GM12878 (cell line): ENCODE measurements at regions not wholly inside any gene's neighbourhood (a gene's known extent, or its start where the extent isn't known, plus 50 kb on each side); places are given as distances from the start of the nearest gene placed in this dataset.

Experiments
- ATAC-seq: fragments of 200-7000 bp; cut with Tn5 transposase; 3 replicates; pipeline ENCODE4 v1.9.1; 2020; ENCODE audit warnings: mild to moderate bottlenecking, moderate library complexity
- BruUV-seq: library from RNA; stranded (reverse); fragments of 400-500 nt; replicated peaks from 2 replicates; lab custom pipeline; 2021; lab: Mats Ljungman, UMichigan
- CTCF ChIA-PET: fragments of 300-600 bp; sonication (Branson Sonifier 250); formaldehyde crosslinking; extraction: SDS; loops from one replicate; lab custom pipeline; 2021; ENCODE audit warnings: inconsistent platforms; lab: Yijun Ruan, JAX
- POLR2A ChIA-PET: fragments of 350-600 bp; formaldehyde crosslinking; extraction: SDS; loops from one replicate; lab custom pipeline; 2021; ENCODE audit warnings: inconsistent platforms; lab: Charles Lee
- RAD21 ChIA-PET: fragments of 300-600 bp; sonication (Branson Sonifier 250); formaldehyde crosslinking; loops from one replicate; lab custom pipeline; 2023; ENCODE audit warnings: antibody characterized with exemption; ENCODE audit not compliant: unreplicated experiment; lab: Charles Lee
- SMC1A ChIA-PET: fragments of 300-600 bp; sonication (Branson Sonifier 250); formaldehyde crosslinking; loops from one replicate; lab custom pipeline; 2023; ENCODE audit not compliant: unreplicated experiment, uncharacterized antibody; lab: Charles Lee
- DNase-seq: peaks from one replicate; pipeline ENCODE4 v3.0.0-alpha.2; 2011; ENCODE audit warnings: low read depth, low spot score
- FAIRE-seq: peaks from 3 replicates; lab custom pipeline; 2011; peaks lifted over from hg19 to GRCh38; lab: Jason Lieb, UNC
- H2AFZ ChIP-seq: 2 replicates; pipeline ENCODE4 v1.6.0; 2011; ENCODE audit warnings: low read depth, low read length, control low read depth; ENCODE audit not compliant: control insufficient read depth
- H3K27ac ChIP-seq: 2 replicates; pipeline ENCODE4 v1.5.1; 2011; ENCODE audit warnings: control low read depth; ENCODE audit not compliant: control insufficient read depth, insufficient read depth
- H3K27me3 ChIP-seq, 2 experiments: replicated peaks in 1 of 2; 2 replicates each; pipeline versions ENCODE4 v1.6.0 to v1.6.1; 2011; ENCODE audit warnings: low read length in 1 of 2; ENCODE audit not compliant: control insufficient read depth in 2 of 2, insufficient read depth in 2 of 2
- H3K36me3 ChIP-seq, 2 experiments: 2 replicates each; pipeline ENCODE4 v1.5.1; 2011; ENCODE audit warnings: low read length in 1 of 2; ENCODE audit not compliant: control insufficient read depth in 2 of 2, insufficient read depth in 2 of 2
- H3K4me1 ChIP-seq: 2 replicates; pipeline ENCODE4 v1.6.1; 2011; ENCODE audit warnings: mild to moderate bottlenecking, low read length, moderate library complexity, mixed read lengths; ENCODE audit not compliant: control insufficient read depth, insufficient read depth
- H3K4me2 ChIP-seq: 2 replicates; pipeline ENCODE4 v1.6.0; 2011; ENCODE audit warnings: control low read depth; ENCODE audit not compliant: control insufficient read depth, insufficient read depth
- H3K4me3 ChIP-seq: fragments of 200-600 bp; sonication (generic); 2 replicates; pipeline ENCODE4 v1.5.1; 2016
- H3K79me2 ChIP-seq: 2 replicates; pipeline ENCODE4 v1.6.0; 2011; ENCODE audit warnings: low read length; ENCODE audit not compliant: control insufficient read depth, insufficient read depth
- H3K9ac ChIP-seq: 2 replicates; pipeline ENCODE4 v1.8.0; 2011; ENCODE audit warnings: low read length, control low read depth, mixed read lengths; ENCODE audit not compliant: control insufficient read depth, insufficient read depth
- H3K9me3 ChIP-seq: replicated peaks from 3 replicates; pipeline ENCODE4 v1.5.1; 2011; ENCODE audit warnings: mild to moderate bottlenecking, low read length; ENCODE audit not compliant: control insufficient read depth, insufficient read depth
- H4K20me1 ChIP-seq: 2 replicates; pipeline ENCODE4 v1.6.0; 2011; ENCODE audit not compliant: control insufficient read depth, insufficient read depth
- SREBF2 ChIP-seq: IDR thresholded peaks from 2 replicates; pipeline ENCODE4 v1.6.1; 2012; ENCODE audit warnings: mild to moderate bottlenecking, low read length
- STAT3 ChIP-seq: IDR thresholded peaks from 2 replicates; pipeline ENCODE4 v1.6.1; 2011; ENCODE audit warnings: low read depth, low read length, improper control_type of control experiment
- WGBS: methylation state at CpG from one replicate; pipeline ENCODE4 v1.1.6; 2016; ENCODE audit warnings: low lambda C conversion rate; ENCODE audit not compliant: insufficient replicate concordance, insufficient coverage; ENCODE audit errors: missing lambda C conversion rate; 5-methylcytosine and 5-hydroxymethylcytosine counted together
- in situ Hi-C: fragments of 300-500 bp; cut with MboI; formaldehyde crosslinking; loops from 9 replicates; pipeline ENCODE4 v1.14.3; 2018; ENCODE audit warnings: mixed read lengths
- intact Hi-C: fragments of 100-400 bp; cut with micrococcal nuclease; formaldehyde crosslinking; loops from one replicate; pipeline ENCODE4 v1.14.2; 2022; ENCODE audit not compliant: unreplicated experiment
- TF ChIP-seq, protein P1 (sequence below): IDR thresholded peaks from 2 replicates; pipeline ENCODE4 v1.6.1; 2011; ENCODE audit warnings: low read depth, low read length, improper control_type of control experiment, borderline replicate concordance
- TF ChIP-seq, protein P2 (sequence below): IDR thresholded peaks from 2 replicates; pipeline ENCODE4 v1.6.1; 2011; ENCODE audit warnings: borderline replicate concordance, low read depth, mild to moderate bottlenecking, moderate library complexity, low read length; ENCODE audit not compliant: insufficient read depth, poor library complexity, severe bottlenecking
- TF ChIP-seq, protein P3 (sequence below): IDR thresholded peaks from 2 replicates; pipeline ENCODE4 v1.6.1; 2011; ENCODE audit warnings: low read depth, mild to moderate bottlenecking, low read length, moderate library complexity, borderline replicate concordance; ENCODE audit errors: extremely low read depth

- no peak overlapping the region for H3K9ac ChIP-seq
- ChIA-PET RAD21 (no interaction called here), SMC1A (no interaction called here), POLR2A (interaction anchor here (0.6 kb wide), 1 partner anchor 214 kb away, joined by 4 read pairs; no protein-coding TSS in a partner anchor), CTCF (no interaction called here)
- ATAC-seq (no peak), DNase-seq (no peak), FAIRE-seq (no peak)
- H4K20me1 ChIP-seq = no peaks in the 10 kb centered on the region
- H3K9me3 ChIP-seq = no peaks in the 10 kb centered on the region
- H3K27ac ChIP-seq = no peak overlapping the region
- in situ Hi-C loops = no loop called here
- 27% methylated on average over 3 of the region's 3 CpGs for WGBS
- H3K4me2 ChIP-seq = no peak overlapping the region
- no peaks in the 10 kb centered on the region for H3K79me2 ChIP-seq
- no peaks in the 10 kb centered on the region for H3K36me3 ChIP-seq
- no peak for TF ChIP-seq STAT3
- TF ChIP-seq, protein P1, sequence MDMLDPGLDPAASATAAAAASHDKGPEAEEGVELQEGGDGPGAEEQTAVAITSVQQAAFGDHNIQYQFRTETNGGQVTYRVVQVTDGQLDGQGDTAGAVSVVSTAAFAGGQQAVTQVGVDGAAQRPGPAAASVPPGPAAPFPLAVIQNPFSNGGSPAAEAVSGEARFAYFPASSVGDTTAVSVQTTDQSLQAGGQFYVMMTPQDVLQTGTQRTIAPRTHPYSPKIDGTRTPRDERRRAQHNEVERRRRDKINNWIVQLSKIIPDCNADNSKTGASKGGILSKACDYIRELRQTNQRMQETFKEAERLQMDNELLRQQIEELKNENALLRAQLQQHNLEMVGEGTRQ = no peak
- no peak overlapping the region for H2AFZ ChIP-seq
- intact Hi-C loops = no loop called here
- H3K4me1 ChIP-seq = no peaks in the 10 kb centered on the region
- no peaks in the 10 kb centered on the region for H3K27me3 ChIP-seq
- H3K4me3 ChIP-seq = no peak overlapping the region
- no TSS peak for BruUV-seq
These were observed 213.2 kb downstream of the SMAD2 start for GRCh38 chr18:47717257-47717656.

DNA sequence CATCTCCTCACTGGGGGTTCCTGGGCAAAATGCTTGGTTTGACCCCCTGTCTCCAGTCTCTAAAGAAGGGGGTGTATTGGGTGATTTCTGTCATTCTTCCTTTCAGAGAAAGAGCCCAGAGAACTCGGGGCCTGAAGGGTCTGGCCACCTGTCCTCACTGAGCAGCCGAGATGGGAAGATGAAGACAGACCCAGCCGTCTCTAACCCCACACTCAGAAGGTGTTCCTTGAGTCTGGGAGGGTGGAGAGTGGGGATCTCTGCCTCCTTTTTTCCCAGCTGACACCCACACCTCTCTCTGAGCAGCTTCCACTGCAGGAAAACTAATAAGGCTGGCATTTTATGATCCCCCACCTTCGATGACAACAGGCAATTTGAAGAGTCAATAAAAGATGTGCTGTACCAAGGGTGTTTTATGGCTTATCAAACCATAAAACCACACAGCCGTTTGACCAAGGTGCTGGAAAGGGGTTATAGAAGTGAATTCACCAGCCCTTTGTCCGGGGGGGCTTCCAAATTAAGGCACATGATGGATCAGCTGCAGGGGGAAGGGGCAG lies 213.8 kb downstream of the SMAD2 start:
- POLR2A ChIA-PET = no interaction called here
- Histone ChIP-seq H3K36me3 (no peaks in the 10 kb centered on the region), H2AFZ (no peak overlapping the region), H3K9me3 (no peaks in the 10 kb centered on the region), H3K4me3 (no peak overlapping the region), H3K4me1 (no peaks in the 10 kb centered on the region), H3K4me2 (no peak overlapping the region), H3K79me2 (no peaks in the 10 kb centered on the region), H3K9ac (no peak overlapping the region), H4K20me1 (no peaks in the 10 kb centered on the region), H3K27ac (no peak overlapping the region), H3K27me3 (no peaks in the 10 kb centered on the region)
- BruUV-seq = no TSS peak
- DNase-seq (no peak), FAIRE-seq (no peak), ATAC-seq (no peak)
- SMC1A ChIA-PET = interaction anchor here (1.0 kb wide), 1 partner anchor 38 kb away, joined by 4 read pairs; no protein-coding TSS in a partner anchor
- 8% methylated on average over 6 of the region's 6 CpGs for WGBS
- TF ChIP-seq STAT3 (no peak), SREBF2 (no peak)
- TF ChIP-seq, protein P2, sequence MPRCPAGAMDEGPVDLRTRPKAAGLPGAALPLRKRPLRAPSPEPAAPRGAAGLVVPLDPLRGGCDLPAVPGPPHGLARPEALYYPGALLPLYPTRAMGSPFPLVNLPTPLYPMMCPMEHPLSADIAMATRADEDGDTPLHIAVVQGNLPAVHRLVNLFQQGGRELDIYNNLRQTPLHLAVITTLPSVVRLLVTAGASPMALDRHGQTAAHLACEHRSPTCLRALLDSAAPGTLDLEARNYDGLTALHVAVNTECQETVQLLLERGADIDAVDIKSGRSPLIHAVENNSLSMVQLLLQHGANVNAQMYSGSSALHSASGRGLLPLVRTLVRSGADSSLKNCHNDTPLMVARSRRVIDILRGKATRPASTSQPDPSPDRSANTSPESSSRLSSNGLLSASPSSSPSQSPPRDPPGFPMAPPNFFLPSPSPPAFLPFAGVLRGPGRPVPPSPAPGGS = no peak
- TF ChIP-seq, protein P3, sequence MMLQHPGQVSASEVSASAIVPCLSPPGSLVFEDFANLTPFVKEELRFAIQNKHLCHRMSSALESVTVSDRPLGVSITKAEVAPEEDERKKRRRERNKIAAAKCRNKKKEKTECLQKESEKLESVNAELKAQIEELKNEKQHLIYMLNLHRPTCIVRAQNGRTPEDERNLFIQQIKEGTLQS = no peak
- CTCF ChIA-PET = no interaction called here
- RAD21 ChIA-PET = no interaction called here
- in situ Hi-C loops (no loop called here), intact Hi-C loops (no loop called here)
